ENCODE measurements at regions not wholly inside any gene's neighbourhood (a gene's known extent, or its start where the extent isn't known, plus 50 kb on each side); places are given as distances from the start of the nearest gene placed in this dataset.
A peak's percentile ranks its signal among the peaks of the same experiment; 100 is the strongest.

DNA sequence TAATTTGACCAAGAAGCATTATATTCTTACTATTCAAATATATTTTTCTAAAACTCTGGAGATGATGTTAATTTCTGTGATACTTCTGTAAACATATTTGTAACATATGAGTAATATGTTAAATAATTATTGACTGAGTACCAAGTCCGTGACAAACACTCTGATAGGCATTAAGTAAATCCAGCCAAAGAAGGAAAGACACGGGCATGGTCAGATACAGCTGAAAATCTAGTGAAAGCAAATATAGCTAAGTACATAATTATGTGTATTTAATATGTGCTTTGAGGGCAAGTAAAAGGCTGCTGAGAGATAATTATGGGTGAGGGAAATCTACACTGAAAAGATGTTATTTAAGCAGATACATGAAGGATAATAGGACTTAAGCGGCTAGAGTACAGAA lies 1263.6 kb upstream of the ADGRL3 start:
- POLR2A ChIA-PET (ENCODE audit: unreplicated experiment) = no interaction called here
- peak; percentile 39 for DNase-seq
- Histone ChIP-seq H4K20me1 (ENCODE audit: low read length) (no peaks in the 10 kb centered on the region), H3K4me2 (ENCODE audit: low read length) (0 out of 2 replicates have a peak overlapping the region, but pooled peaks have one; percentile 3), H3K27ac (ENCODE audit: low read length) (no peak overlapping the region), H3K36me3 (ENCODE audit: low read depth, low read length) (no peaks in the 10 kb centered on the region), H3F3A (ENCODE audit: low read length, unreplicated experiment) (no peaks in the 10 kb centered on the region), H3K79me2 (ENCODE audit: low read length) (no peaks in the 10 kb centered on the region), H3K9ac (ENCODE audit: low read length) (no peak overlapping the region), H2AFZ (ENCODE audit: low read length) (0 out of 2 replicates have a peak overlapping the region, but pooled peaks have one; percentile 5), H3K4me3 (ENCODE audit: low read length) (no peak overlapping the region), H3K27me3 (ENCODE audit: low read length) (no peaks in the 10 kb centered on the region), H3K9me3 (ENCODE audit: low read length) (no peaks in the 10 kb centered on the region), H3K4me1 (ENCODE audit: insufficient read depth, low read length) (no peaks in the 10 kb centered on the region), H3K9me2 (replicated peaks; ENCODE audit: low read length) (no peaks in the 10 kb centered on the region)
- intact Hi-C loops (cut with micrococcal nuclease) = no loop called here
- peak; percentile 98 for ATAC-seq
- no peak for TF ChIP-seq EZH2phosphoT487 (IDR thresholded peaks at IDR 0.05; ENCODE audit: borderline replicate concordance, low read length)
- TF ChIP-seq, protein P1, sequence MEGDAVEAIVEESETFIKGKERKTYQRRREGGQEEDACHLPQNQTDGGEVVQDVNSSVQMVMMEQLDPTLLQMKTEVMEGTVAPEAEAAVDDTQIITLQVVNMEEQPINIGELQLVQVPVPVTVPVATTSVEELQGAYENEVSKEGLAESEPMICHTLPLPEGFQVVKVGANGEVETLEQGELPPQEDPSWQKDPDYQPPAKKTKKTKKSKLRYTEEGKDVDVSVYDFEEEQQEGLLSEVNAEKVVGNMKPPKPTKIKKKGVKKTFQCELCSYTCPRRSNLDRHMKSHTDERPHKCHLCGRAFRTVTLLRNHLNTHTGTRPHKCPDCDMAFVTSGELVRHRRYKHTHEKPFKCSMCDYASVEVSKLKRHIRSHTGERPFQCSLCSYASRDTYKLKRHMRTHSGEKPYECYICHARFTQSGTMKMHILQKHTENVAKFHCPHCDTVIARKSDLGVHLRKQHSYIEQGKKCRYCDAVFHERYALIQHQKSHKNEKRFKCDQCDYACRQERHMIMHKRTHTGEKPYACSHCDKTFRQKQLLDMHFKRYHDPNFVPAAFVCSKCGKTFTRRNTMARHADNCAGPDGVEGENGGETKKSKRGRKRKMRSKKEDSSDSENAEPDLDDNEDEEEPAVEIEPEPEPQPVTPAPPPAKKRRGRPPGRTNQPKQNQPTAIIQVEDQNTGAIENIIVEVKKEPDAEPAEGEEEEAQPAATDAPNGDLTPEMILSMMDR (conservative IDR thresholded peaks at IDR 0.05; ENCODE audit: low read depth, low read length) = no peak
- TF ChIP-seq EZH2 (IDR thresholded peaks at IDR 0.05; ENCODE audit: low read length, unreplicated experiment) = no peak
- CTCF ChIA-PET = no interaction called here
- BruUV-seq (replicated peaks) = no TSS peak

DNA sequence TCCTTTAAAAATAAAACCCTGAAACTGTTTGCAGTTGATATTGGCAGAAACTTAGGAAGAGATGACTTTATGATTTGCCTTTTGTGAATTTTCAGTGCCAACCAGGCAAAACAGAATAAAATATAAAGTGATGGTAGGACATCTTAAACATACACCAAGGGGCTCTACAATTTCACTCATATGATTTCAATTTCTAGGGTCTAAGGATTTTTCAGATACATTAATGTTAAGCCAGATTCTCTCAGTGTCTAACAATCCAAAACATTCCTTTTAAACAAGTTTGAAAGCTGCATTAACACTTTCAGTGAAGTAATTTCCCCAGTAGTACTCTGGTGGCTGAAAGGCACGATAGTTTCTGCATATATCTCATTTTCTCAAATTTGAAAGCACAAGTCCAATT lies 1262.0 kb upstream of the ADGRL3 start:
- no peaks in the 10 kb centered on the region for H3K9me3 ChIP-seq (ENCODE audit: low read length)
- H3K9me2 ChIP-seq (replicated peaks; ENCODE audit: low read length) = no peaks in the 10 kb centered on the region
- intact Hi-C loops (cut with micrococcal nuclease) = no loop called here

DNA sequence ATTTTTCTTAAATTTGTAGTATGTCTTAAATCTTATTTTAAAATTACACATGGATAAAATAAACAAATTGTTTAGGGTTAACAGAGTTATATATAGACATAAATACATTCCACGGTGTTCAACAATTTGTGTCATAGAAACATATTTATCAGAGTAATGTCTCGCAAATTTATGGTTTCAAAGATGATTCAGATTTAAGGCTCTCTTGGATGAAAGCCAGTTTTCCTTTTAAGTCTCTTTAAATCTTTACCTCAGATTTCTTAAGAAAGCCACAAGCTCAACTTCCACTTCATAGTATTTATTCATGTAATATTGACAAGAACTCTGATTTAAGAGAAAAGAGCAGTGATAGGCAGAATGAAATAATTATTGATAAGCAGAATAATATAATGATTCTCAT lies 1254.8 kb upstream of the ADGRL3 start:
- Histone ChIP-seq H3K27ac (ENCODE audit: low read length) (no peak overlapping the region), H3K9ac (ENCODE audit: low read length) (no peak overlapping the region), H3K4me3 (ENCODE audit: low read length) (no peak overlapping the region), H3K9me2 (replicated peaks; ENCODE audit: low read length) (no peaks in the 10 kb centered on the region), H3K36me3 (ENCODE audit: low read depth, low read length) (no peaks in the 10 kb centered on the region), H3K27me3 (ENCODE audit: low read length) (no peaks in the 10 kb centered on the region), H4K20me1 (ENCODE audit: low read length) (no peaks in the 10 kb centered on the region), H3K9me3 (ENCODE audit: low read length) (no peaks in the 10 kb centered on the region), H3K4me1 (ENCODE audit: insufficient read depth, low read length) (no peaks in the 10 kb centered on the region), H2AFZ (ENCODE audit: low read length) (no peak overlapping the region), H3F3A (ENCODE audit: low read length, unreplicated experiment) (no peaks in the 10 kb centered on the region), H3K4me2 (ENCODE audit: low read length) (no peak overlapping the region), H3K79me2 (ENCODE audit: low read length) (no peaks in the 10 kb centered on the region)
- DNase-seq = peak; percentile 53
- no peak for ATAC-seq
- BruUV-seq (replicated peaks) = no TSS peak
- TF ChIP-seq EZH2phosphoT487 (IDR thresholded peaks at IDR 0.05; ENCODE audit: borderline replicate concordance, low read length) (no peak), EZH2 (IDR thresholded peaks at IDR 0.05; ENCODE audit: low read length, unreplicated experiment) (no peak)
- TF ChIP-seq, protein P1 (conservative IDR thresholded peaks at IDR 0.05; ENCODE audit: low read depth, low read length) = no peak
- POLR2A ChIA-PET (ENCODE audit: unreplicated experiment) = no interaction called here
- intact Hi-C loops (cut with micrococcal nuclease) = no loop called here
- CTCF ChIA-PET = interaction anchor here (0.6 kb wide), 1 partner anchor 639 kb away, joined by 3 read pairs; no protein-coding TSS in a partner anchor

More for the DNA sequence above, 1262.0 kb upstream of the ADGRL3 start:
- no peaks in the 10 kb centered on the region for H3K79me2 ChIP-seq (ENCODE audit: low read length)
- ATAC-seq = no peak
- ChIA-PET POLR2A (ENCODE audit: unreplicated experiment) (no interaction called here), CTCF (no interaction called here)
- H4K20me1 ChIP-seq (ENCODE audit: low read length) = no peaks in the 10 kb centered on the region
- H3K27ac ChIP-seq (ENCODE audit: low read length) = no peak overlapping the region
- H3F3A ChIP-seq (ENCODE audit: low read length, unreplicated experiment) = no peaks in the 10 kb centered on the region
- no peak overlapping the region for H3K9ac ChIP-seq (ENCODE audit: low read length)
- no peak overlapping the region for H2AFZ ChIP-seq (ENCODE audit: low read length)
- BruUV-seq (replicated peaks) = no TSS peak
- DNase-seq = no peak
- H3K4me2 ChIP-seq (ENCODE audit: low read length) = no peak overlapping the region
- H3K4me1 ChIP-seq (ENCODE audit: insufficient read depth, low read length) = no peaks in the 10 kb centered on the region
- H3K27me3 ChIP-seq (ENCODE audit: low read length) = no peaks in the 10 kb centered on the region
- TF ChIP-seq, protein P1 (conservative IDR thresholded peaks at IDR 0.05; ENCODE audit: low read depth, low read length) = no peak
- TF ChIP-seq EZH2phosphoT487 (IDR thresholded peaks at IDR 0.05; ENCODE audit: borderline replicate concordance, low read length) (no peak), EZH2 (IDR thresholded peaks at IDR 0.05; ENCODE audit: low read length, unreplicated experiment) (no peak)
- no peak overlapping the region for H3K4me3 ChIP-seq (ENCODE audit: low read length)
- no peaks in the 10 kb centered on the region for H3K36me3 ChIP-seq (ENCODE audit: low read depth, low read length)

Measured in PC-3 (cell line).